ENCODE measurements at regions not wholly inside any gene's neighbourhood (a gene's known extent, or its start where the extent isn't known, plus 50 kb on each side); places are given as distances from the start of the nearest gene placed in this dataset.

GRCh38 chr20:50285376-50286173 lies 94.9 kb downstream of the CEBPB start:
- DNase-seq (ENCODE audit: low read depth): peak; percentile 76
- TF ChIP-seq, protein P1, sequence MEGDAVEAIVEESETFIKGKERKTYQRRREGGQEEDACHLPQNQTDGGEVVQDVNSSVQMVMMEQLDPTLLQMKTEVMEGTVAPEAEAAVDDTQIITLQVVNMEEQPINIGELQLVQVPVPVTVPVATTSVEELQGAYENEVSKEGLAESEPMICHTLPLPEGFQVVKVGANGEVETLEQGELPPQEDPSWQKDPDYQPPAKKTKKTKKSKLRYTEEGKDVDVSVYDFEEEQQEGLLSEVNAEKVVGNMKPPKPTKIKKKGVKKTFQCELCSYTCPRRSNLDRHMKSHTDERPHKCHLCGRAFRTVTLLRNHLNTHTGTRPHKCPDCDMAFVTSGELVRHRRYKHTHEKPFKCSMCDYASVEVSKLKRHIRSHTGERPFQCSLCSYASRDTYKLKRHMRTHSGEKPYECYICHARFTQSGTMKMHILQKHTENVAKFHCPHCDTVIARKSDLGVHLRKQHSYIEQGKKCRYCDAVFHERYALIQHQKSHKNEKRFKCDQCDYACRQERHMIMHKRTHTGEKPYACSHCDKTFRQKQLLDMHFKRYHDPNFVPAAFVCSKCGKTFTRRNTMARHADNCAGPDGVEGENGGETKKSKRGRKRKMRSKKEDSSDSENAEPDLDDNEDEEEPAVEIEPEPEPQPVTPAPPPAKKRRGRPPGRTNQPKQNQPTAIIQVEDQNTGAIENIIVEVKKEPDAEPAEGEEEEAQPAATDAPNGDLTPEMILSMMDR (conservative IDR thresholded peaks at IDR 0.05; ENCODE audit: low read length): peak; percentile 29
- H3K4me3 ChIP-seq (ENCODE audit: low read length): no peak overlapping the region; the same call in 1 of the 2 replicates

- H3K4me3 ChIP-seq (ENCODE audit: low read length): no peak overlapping the region
- no peak for DNase-seq (ENCODE audit: low read depth)
- TF ChIP-seq, protein P1 (conservative IDR thresholded peaks at IDR 0.05; ENCODE audit: low read length): no peak
Measured at GRCh38 chr20:50286174-50286511, 95.5 kb downstream of the CEBPB start.

- peak; percentile 90 for DNase-seq (ENCODE audit: low read depth)
- H3K4me3 ChIP-seq (ENCODE audit: low read length): no peak overlapping the region
- TF ChIP-seq, protein P1 (conservative IDR thresholded peaks at IDR 0.05; ENCODE audit: low read length): no peak
Measured at GRCh38 chr20:50286609-50287008, 96.0 kb downstream of the CEBPB start.

GRCh38 chr20:50287512-50287911 lies 96.9 kb downstream of the CEBPB start:
- no peak for DNase-seq (ENCODE audit: low read depth)
- H3K4me3 ChIP-seq (ENCODE audit: low read length): no peak overlapping the region
- TF ChIP-seq, protein P1 (conservative IDR thresholded peaks at IDR 0.05; ENCODE audit: low read length): no peak

DNA sequence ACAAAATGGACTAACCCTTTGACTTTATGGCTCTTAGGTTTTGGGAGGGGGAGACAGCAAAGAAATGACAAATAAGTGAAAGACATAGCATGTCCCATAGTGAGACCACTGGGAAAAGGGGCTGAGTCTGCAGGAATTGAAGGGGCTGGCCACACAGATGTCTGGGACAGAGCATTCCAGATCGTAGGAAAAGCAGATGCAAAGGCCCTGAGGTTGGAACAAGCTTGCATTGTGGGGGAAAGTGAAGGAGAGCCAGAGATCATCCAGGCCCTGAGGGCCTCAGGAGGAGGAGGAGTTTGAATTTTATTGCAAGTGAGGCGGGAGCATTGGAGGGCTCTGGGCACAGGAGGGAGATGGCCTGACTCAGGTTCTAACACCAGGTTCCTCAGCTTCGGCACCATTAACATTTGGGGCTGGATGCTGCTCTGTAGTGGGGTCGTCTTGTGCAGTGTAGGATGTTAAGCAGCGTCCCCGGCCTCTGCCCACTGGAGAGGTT lies 97.5 kb downstream of the CEBPB start:
- TF ChIP-seq, protein P1 (conservative IDR thresholded peaks at IDR 0.05; ENCODE audit: low read length): no peak
- DNase-seq (ENCODE audit: low read depth): no peak
- H3K4me3 ChIP-seq (ENCODE audit: low read length): no peak overlapping the region

GRCh38 chr20:50289581-50289980 lies 99.0 kb downstream of the CEBPB start:
- DNase-seq (ENCODE audit: low read depth): no peak
- H3K4me3 ChIP-seq (ENCODE audit: low read length): no peak overlapping the region
- TF ChIP-seq, protein P1 (conservative IDR thresholded peaks at IDR 0.05; ENCODE audit: low read length): no peak

- no peak overlapping the region for H3K4me3 ChIP-seq (ENCODE audit: low read length)
- TF ChIP-seq, protein P1 (conservative IDR thresholded peaks at IDR 0.05; ENCODE audit: low read length): no peak
- no peak for DNase-seq (ENCODE audit: low read depth)
Measured at GRCh38 chr20:50290112-50290511, 99.5 kb downstream of the CEBPB start.

Measured in AG10803 (cell line).